ENCODE measurements at regions not wholly inside any gene's neighbourhood (a gene's known extent, or its start where the extent isn't known, plus 50 kb on each side); places are given as distances from the start of the nearest gene placed in this dataset.

GRCh38 chr2:106969777-106970176, 83.8 kb upstream of the ST6GAL2 start:
- TF ChIP-seq CTCF (IDR thresholded peaks at IDR 0.05; ENCODE audit: low read depth, low read length): no peak
- TF ChIP-seq EZH2phosphoT487 (IDR thresholded peaks at IDR 0.05; ENCODE audit: low read depth): no peak
